Type B pancreatic cell (in vitro differentiated cells): ENCODE measurements at regions not wholly inside any gene's neighbourhood (a gene's known extent, or its start where the extent isn't known, plus 50 kb on each side); places are given as distances from the start of the nearest gene placed in this dataset.

Source experiments
- DNase-seq: peaks from one replicate; pipeline ENCODE4 v3.0.0; 2021; ENCODE audit warnings: mixed read lengths; ENCODE audit not compliant: unreplicated experiment; ENCODE audit errors: extremely low spot score
- H3K27ac Mint-ChIP-seq: 2 replicates; pipeline ENCODE4 v1.8.0; 2021; ENCODE audit warnings: mild to moderate bottlenecking, mixed read lengths
- H3K27me3 Mint-ChIP-seq: 2 replicates; pipeline ENCODE4 v1.8.0; 2021; ENCODE audit warnings: mixed read lengths
- H3K36me3 Mint-ChIP-seq: 2 replicates; pipeline ENCODE4 v1.8.0; 2021; ENCODE audit warnings: mixed read lengths
- H3K4me1 Mint-ChIP-seq: one replicate; pipeline ENCODE4 v1.8.0; 2021; ENCODE audit warnings: mixed read lengths; ENCODE audit not compliant: unreplicated experiment
- H3K4me3 Mint-ChIP-seq: 2 replicates; pipeline ENCODE4 v1.8.0; 2021; ENCODE audit warnings: mild to moderate bottlenecking, mixed read lengths
- H3K9me3 Mint-ChIP-seq: 2 replicates; pipeline ENCODE4 v1.8.0; 2021; ENCODE audit warnings: mixed read lengths
- TF ChIP-seq, protein P1 (sequence below): fragments of 200-600 bp; sonication (generic); conservative IDR thresholded peaks from 2 replicates; pipeline ENCODE4 v1.5.0; 2021; ENCODE audit warnings: antibody characterized with exemption, mild to moderate bottlenecking

DNA sequence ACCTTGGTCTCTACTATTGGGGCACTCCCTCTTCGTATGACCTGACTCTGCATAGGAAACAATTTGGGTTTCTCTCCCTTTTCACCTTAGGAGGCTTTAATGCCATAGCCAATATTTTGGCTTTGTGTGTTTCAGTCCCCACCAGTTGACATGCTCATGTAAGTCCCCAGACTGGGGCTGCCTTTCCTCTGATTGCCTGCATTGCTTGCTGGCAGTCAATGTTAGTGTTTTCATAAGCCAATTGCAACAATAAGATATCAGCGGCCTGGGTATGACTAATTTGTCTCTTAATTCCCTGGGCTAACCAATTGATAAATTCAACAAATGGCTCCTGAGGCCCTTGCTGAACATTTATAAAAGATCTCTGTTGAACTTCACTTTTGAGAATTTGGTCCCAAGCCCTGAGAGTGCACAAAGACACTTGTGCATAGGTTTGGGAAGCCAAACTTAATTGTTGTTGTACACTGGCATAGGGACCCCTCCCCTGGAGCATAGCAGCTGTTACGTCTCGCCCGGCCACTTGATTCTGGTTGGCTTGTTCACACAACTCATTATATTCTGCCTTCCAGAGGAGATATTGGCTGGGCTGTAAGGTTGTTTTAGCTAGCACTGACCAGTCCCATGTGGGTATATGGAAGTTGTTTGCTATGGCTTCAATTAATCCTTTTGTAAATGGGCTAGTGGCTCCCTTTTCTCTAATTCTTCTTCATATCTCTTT is 206.2 kb downstream of the PABPC4L start:
- Mint-ChIP-seq H3K9me3 (no peaks in the 10 kb centered on the region), H3K36me3 (no peaks in the 10 kb centered on the region), H3K4me1 (no peaks in the 10 kb centered on the region), H3K4me3 (no peak overlapping the region), H3K27me3 (no peaks in the 10 kb centered on the region), H3K27ac (no peak overlapping the region)
- TF ChIP-seq, protein P1, sequence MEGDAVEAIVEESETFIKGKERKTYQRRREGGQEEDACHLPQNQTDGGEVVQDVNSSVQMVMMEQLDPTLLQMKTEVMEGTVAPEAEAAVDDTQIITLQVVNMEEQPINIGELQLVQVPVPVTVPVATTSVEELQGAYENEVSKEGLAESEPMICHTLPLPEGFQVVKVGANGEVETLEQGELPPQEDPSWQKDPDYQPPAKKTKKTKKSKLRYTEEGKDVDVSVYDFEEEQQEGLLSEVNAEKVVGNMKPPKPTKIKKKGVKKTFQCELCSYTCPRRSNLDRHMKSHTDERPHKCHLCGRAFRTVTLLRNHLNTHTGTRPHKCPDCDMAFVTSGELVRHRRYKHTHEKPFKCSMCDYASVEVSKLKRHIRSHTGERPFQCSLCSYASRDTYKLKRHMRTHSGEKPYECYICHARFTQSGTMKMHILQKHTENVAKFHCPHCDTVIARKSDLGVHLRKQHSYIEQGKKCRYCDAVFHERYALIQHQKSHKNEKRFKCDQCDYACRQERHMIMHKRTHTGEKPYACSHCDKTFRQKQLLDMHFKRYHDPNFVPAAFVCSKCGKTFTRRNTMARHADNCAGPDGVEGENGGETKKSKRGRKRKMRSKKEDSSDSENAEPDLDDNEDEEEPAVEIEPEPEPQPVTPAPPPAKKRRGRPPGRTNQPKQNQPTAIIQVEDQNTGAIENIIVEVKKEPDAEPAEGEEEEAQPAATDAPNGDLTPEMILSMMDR = no peak
- DNase-seq = no peak

DNA sequence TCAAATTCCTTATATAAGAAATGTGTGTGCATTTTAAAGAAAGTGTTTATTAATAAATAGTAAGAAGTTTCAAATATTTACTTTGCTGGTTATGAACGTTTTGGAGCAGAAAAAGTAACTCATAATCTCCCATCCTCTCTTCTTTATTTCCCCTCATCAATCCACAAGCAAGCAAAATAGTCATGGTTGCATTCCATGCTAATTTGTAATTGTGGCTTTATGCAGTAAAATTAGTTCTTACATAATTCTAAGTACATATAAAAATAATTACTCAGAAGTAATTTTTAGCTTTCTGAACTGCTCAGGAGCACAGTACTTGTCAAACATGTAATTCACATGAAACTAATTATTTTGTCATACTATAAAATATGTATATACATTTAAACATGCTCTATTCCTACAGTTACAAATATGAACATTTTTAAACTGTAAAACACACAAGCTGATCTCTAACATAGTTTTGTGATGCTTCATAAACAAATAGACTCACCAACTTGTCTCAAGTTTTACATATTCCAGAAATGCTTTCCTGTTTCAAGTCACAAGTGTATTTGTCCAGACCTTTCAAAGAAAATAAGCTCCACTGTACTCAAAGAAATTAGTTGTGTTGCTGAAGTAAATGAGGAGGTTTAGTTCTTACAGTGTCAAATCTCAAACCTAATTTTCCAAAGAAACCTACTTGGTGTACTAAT is 218.9 kb downstream of the PABPC4L start:
- Mint-ChIP-seq H3K36me3 (no peaks in the 10 kb centered on the region), H3K4me3 (no peak overlapping the region), H3K27me3 (no peaks in the 10 kb centered on the region), H3K9me3 (no peaks in the 10 kb centered on the region), H3K27ac (no peak overlapping the region), H3K4me1 (no peaks in the 10 kb centered on the region)
- TF ChIP-seq, protein P1 = no peak
- no peak for DNase-seq

DNA sequence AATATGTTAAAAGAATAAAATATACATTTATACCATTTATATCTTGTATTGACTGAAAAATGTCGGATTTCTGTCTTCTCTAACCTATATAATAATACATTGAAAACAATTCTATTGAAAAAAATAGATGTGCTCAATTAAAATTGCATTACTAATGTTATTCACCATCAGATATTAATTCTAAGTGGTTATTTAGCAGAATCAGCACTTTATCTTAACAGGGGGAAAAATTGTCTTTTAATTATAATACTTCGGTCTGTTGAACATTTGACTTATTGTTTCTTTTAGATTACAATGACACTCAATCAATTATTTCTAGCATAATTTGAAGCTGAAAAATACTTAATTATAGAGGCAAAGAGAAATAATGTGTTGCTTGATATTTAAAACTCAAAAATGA is 220.3 kb downstream of the PABPC4L start:
- no peaks in the 10 kb centered on the region for H3K27me3 Mint-ChIP-seq
- H3K4me1 Mint-ChIP-seq = no peaks in the 10 kb centered on the region
- H3K9me3 Mint-ChIP-seq = no peaks in the 10 kb centered on the region
- no peak overlapping the region for H3K4me3 Mint-ChIP-seq
- DNase-seq = no peak
- TF ChIP-seq, protein P1 = no peak
- no peaks in the 10 kb centered on the region for H3K36me3 Mint-ChIP-seq
- no peak overlapping the region for H3K27ac Mint-ChIP-seq

DNA sequence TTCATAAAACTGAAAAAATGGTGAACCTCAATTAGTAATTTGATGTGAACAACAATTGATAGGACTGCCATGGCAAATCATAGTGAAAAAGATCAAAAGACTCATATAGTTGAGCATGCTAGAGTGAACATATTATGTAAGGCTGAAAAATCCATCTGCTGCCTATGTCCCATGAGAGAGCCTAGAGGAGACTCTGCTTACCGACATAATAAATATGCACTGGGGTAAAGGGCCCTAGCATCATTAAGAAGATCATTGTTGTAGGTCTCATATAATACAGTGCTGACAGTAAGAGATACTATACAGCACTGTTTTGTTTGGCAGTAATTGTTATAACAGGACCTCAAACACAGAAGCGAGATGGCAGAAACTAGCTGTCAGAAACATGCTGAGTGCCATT is 229.0 kb downstream of the PABPC4L start:
- no peaks in the 10 kb centered on the region for H3K27me3 Mint-ChIP-seq
- DNase-seq = no peak
- H3K36me3 Mint-ChIP-seq = no peaks in the 10 kb centered on the region
- TF ChIP-seq, protein P1 = no peak
- peaks cover 8% of the 10 kb centered on the region for H3K9me3 Mint-ChIP-seq
- H3K27ac Mint-ChIP-seq = no peak overlapping the region
- H3K4me3 Mint-ChIP-seq = no peak overlapping the region
- no peaks in the 10 kb centered on the region for H3K4me1 Mint-ChIP-seq

DNA sequence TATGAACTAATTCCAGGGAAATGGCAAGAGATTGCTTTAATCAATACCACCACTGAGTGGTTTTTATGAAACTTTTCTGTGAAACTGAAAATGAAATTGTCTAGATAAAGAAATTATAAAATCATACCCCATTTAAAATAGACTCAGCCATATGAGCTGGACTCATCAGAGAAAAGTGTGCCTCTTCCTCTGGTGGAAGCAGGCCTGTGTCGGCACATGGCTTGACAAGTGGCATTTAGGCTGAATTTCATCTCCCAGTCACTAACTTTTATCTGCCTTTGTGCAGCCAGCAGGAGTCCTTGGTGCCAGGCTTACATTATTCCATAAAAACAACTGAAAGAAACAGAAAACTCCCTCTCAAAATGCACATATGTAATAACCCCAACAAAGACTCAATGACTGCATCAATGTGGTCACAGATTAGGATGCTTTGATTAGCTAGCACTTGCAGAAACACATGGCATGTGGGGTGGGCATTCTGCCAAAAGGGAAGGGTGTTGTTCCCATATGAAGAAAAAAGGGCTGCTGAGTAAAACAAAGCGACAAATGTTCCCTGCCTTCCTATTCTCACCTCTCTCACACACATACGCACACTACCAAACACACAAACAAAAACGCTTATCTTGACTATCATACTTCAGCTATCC is 232.3 kb downstream of the PABPC4L start:
- H3K4me3 Mint-ChIP-seq = no peak overlapping the region
- H3K36me3 Mint-ChIP-seq = no peaks in the 10 kb centered on the region
- no peaks in the 10 kb centered on the region for H3K27me3 Mint-ChIP-seq
- TF ChIP-seq, protein P1 = no peak
- H3K9me3 Mint-ChIP-seq = peaks cover 8% of the 10 kb centered on the region
- no peak overlapping the region for H3K27ac Mint-ChIP-seq
- DNase-seq = no peak
- no peaks in the 10 kb centered on the region for H3K4me1 Mint-ChIP-seq
